Astrocyte of the spinal cord (primary cell): ENCODE measurements at regions not wholly inside any gene's neighbourhood (a gene's known extent, or its start where the extent isn't known, plus 50 kb on each side); places are given as distances from the start of the nearest gene placed in this dataset.

ENCODE experiments used
- DNase-seq: peaks from one replicate; pipeline ENCODE4 v3.0.0; 2011; ENCODE audit warnings: low read depth, low spot score
- H3K4me3 ChIP-seq: 2 replicates; pipeline ENCODE4 v1.5.1; 2011; ENCODE audit warnings: low read depth, mild to moderate bottlenecking, low read length, moderate library complexity
- CTCF ChIP-seq: IDR thresholded peaks from 2 replicates; pipeline ENCODE4 v1.5.1; 2012; ENCODE audit warnings: low read depth, mild to moderate bottlenecking, low read length, inconsistent platforms
- in situ Hi-C: cut with HindIII; loops from 2 replicates; pipeline ENCODE4 v1.10.0; 2017; ENCODE audit warnings: low sequenced_read_pairs

GRCh38 chr7:46802479-46802878 is 779.4 kb downstream of the TNS3 start:
- in situ Hi-C loops = no loop called here
- no peak for DNase-seq
- TF ChIP-seq CTCF = no peak
- no peak overlapping the region for H3K4me3 ChIP-seq

- TF ChIP-seq CTCF = no peak
- in situ Hi-C loops = no loop called here
- H3K4me3 ChIP-seq = no peak overlapping the region
- no peak for DNase-seq
These were observed 790.7 kb downstream of the TNS3 start for GRCh38 chr7:46791188-46791587.

DNA sequence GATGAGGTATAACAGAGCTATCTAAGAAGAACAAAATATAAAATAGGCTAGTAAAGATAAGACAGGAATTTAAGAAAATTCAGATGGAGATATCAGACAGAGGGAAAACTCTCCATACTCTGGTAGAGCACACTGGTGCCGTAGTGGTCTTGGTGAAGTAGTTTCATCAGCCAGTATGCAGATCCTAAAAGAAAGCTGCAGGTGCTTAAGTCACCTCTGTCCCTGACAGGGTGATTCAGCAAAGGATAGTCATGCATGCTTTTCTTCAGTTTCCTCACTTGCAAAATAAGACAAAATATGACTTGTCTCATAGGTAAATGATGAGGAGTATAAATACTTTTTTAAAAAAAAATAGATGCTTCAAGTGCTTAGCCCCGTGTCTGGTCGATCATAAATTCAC is 794.9 kb downstream of the TNS3 start:
- DNase-seq = no peak
- in situ Hi-C loops = no loop called here

DNA sequence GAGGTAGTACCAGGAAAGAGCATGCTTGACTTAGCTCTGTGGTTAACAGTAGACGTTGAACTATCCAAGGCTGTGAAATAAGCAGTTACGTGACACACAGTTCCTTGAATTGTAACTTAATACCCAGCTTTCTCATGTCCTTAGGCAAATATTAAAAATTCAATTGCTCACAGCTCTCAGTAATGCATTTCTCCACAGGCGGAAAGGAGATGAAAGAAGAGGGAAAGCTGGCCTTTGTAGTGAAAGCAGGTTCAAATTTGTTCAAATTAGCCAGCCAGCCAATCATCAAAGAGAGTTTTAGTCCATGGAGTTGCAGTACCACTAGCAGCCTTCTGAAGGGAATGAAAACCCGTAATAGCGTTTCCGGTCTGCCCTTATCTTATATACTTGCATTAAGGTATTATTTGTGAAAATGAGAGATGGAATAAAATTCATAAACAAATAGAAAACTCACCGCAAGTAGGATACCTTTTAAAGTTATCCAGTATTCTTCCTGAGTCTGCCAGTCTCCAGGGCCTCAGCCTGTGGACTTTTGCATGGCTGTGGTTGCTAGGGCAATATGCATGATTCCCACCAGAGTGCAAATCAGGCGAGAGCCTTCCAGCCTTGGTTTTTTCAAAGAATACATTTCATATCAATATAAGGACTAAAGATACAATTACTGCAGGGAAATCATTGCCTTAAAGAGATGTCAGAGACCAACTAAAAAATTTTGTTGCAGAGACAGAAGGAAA is 795.5 kb downstream of the TNS3 start:
- DNase-seq = peak; percentile 84

More for the DNA sequence above, 794.9 kb downstream of the TNS3 start:
- no peak for TF ChIP-seq CTCF
- H3K4me3 ChIP-seq = no peak overlapping the region

DNA sequence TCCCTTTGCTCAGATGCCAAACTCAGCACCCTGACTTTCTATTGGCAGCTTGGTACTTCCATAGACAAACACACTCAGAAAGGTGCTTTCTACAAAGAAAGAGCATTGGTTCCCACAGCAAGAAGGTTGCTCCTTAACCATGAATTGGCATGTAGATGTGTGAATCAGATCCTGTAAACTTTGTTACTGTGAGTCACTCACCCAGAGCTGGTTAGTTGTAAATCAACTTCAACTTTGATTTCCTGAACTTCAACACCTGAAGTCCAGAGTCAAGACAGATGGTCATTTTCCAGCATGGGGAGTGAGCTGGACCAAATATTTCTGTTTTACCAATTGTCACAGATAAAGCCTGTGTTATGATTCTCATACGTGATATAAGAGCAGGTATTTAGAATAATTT is 797.2 kb downstream of the TNS3 start:
- in situ Hi-C loops = no loop called here
- no peak for TF ChIP-seq CTCF
- H3K4me3 ChIP-seq = no peak overlapping the region
- peak; percentile 76 for DNase-seq

More for the DNA sequence above, 795.5 kb downstream of the TNS3 start:
- peak; percentile 4 for TF ChIP-seq CTCF
- no peak overlapping the region for H3K4me3 ChIP-seq
- in situ Hi-C loops = no loop called here

GRCh38 chr7:46781901-46782439 is 799.9 kb downstream of the TNS3 start:
- in situ Hi-C loops = no loop called here
- no peak overlapping the region for H3K4me3 ChIP-seq
- DNase-seq = peak; percentile 68
- TF ChIP-seq CTCF = no peak
